Endodermal cell (in vitro differentiated cells): ENCODE measurements at regions not wholly inside any gene's neighbourhood (a gene's known extent, or its start where the extent isn't known, plus 50 kb on each side); places are given as distances from the start of the nearest gene placed in this dataset.
"Not testable (repeated sequence)": the region's sequence is repeated elsewhere in the genome, so short reads cannot be mapped to it uniquely, and the experiment has no call there.

Experiments used
- DNase-seq: peaks from one replicate; pipeline ENCODE4 v3.0.0-alpha.2; 2017
- H3K27ac ChIP-seq: 2 replicates; pipeline ENCODE4 v1.5.1; 2013; ENCODE audit warnings: mild to moderate bottlenecking, low read depth, low read length, moderate library complexity
- H3K27me3 ChIP-seq: 2 replicates; pipeline ENCODE4 v1.6.1; 2013; ENCODE audit warnings: mild to moderate bottlenecking, low read length, moderate library complexity; ENCODE audit not compliant: insufficient read depth, control insufficient read depth, poor library complexity, severe bottlenecking
- H3K36me3 ChIP-seq: 2 replicates; pipeline ENCODE4 v1.7.0; 2013; ENCODE audit warnings: mild to moderate bottlenecking, low read length, moderate library complexity; ENCODE audit not compliant: control insufficient read depth, insufficient read depth
- H3K4me1 ChIP-seq: one replicate; pipeline ENCODE4 v1.7.0; 2013; ENCODE audit warnings: low read length; ENCODE audit not compliant: control insufficient read depth, insufficient read depth
- H3K4me3 ChIP-seq: 2 replicates; pipeline ENCODE4 v1.5.1; 2013; ENCODE audit warnings: mild to moderate bottlenecking, low read length, moderate library complexity
- H3K9ac ChIP-seq: 2 replicates; pipeline ENCODE4 v1.6.1; 2013; ENCODE audit warnings: mild to moderate bottlenecking, low read length, moderate library complexity; ENCODE audit not compliant: poor library complexity, severe bottlenecking; ENCODE audit errors: extremely low read depth
- H3K9me3 ChIP-seq: 2 replicates; pipeline ENCODE4 v1.6.1; 2013; ENCODE audit warnings: mild to moderate bottlenecking, low read length, moderate library complexity; ENCODE audit not compliant: control insufficient read depth
- H3K27ac Mint-ChIP-seq: 2 replicates; pipeline ENCODE4 v1.8.0; 2020; ENCODE audit warnings: mixed read lengths
- H3K27me3 Mint-ChIP-seq: 2 replicates; pipeline ENCODE4 v1.8.0; 2021; ENCODE audit warnings: mild to moderate bottlenecking, mixed read lengths; ENCODE audit not compliant: insufficient read depth
- H3K36me3 Mint-ChIP-seq: 2 replicates; pipeline ENCODE4 v1.8.0; 2020; ENCODE audit warnings: low read depth, mixed read lengths
- H3K4me1 Mint-ChIP-seq: 2 replicates; pipeline ENCODE4 v1.8.0; 2020; ENCODE audit warnings: mixed read lengths
- H3K4me3 Mint-ChIP-seq: 2 replicates; pipeline ENCODE4 v1.8.0; 2020; ENCODE audit warnings: mild to moderate bottlenecking, moderate library complexity, mixed read lengths
- H3K9me3 Mint-ChIP-seq: 2 replicates; pipeline ENCODE4 v1.8.0; 2020; ENCODE audit warnings: mild to moderate bottlenecking, mixed read lengths
- WGBS, 2 experiments: methylation state at CpG; one replicate each; pipeline versions ENCODE4 v1.1.5 to v1.1.7; 2013; ENCODE audit warnings: missing lambda C conversion rate in 2 of 2, mixed read lengths in 1 of 2; ENCODE audit not compliant: insufficient coverage in 1 of 2, insufficient read length in 1 of 2; 5-methylcytosine and 5-hydroxymethylcytosine counted together
- TF ChIP-seq, protein P1 (sequence below): fragments of 200-600 bp; sonication (generic); conservative IDR thresholded peaks from 2 replicates; pipeline ENCODE4 v1.5.0; 2021; ENCODE audit warnings: antibody characterized with exemption, mild to moderate bottlenecking

DNA sequence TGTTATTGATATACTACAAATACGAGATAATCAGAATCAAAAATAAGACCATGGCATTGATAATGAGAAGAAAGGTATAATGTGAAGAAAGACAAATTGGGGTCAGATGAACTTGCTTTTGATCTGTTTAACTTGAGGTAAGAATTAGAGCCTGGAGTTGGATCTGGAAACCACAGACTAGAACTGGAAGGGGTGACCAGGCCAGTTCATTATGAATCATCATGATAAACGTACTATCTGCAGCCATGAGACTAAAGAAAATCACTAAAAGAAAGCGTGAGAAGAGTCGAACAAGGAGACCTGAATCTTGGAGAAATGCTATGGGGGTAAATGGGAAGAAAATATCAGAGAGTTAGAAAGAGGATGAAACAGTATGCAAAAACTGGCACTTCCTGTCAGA lies 967.5 kb downstream of the NR2F1-AS1 start:
- Histone ChIP-seq H3K27me3 (no peaks in the 10 kb centered on the region), H3K4me3 (no peak overlapping the region), H3K9me3 (peaks cover 6% of the 10 kb centered on the region), H3K36me3 (no peaks in the 10 kb centered on the region), H3K27ac (no peak overlapping the region), H3K4me1 (no peaks in the 10 kb centered on the region), H3K9ac (no peak overlapping the region)
- Mint-ChIP-seq H3K9me3 (peaks cover under 1% of the 10 kb centered on the region), H3K36me3 (no peaks in the 10 kb centered on the region), H3K27me3 (peaks cover 1% of the 10 kb centered on the region), H3K27ac (no peak overlapping the region), H3K4me3 (no peak overlapping the region), H3K4me1 (peaks cover 5% of the 10 kb centered on the region)
- no peak for DNase-seq
- WGBS, 2 experiments = 94 to 97% methylated on average over 4 of the region's 4 CpGs
- TF ChIP-seq, protein P1, sequence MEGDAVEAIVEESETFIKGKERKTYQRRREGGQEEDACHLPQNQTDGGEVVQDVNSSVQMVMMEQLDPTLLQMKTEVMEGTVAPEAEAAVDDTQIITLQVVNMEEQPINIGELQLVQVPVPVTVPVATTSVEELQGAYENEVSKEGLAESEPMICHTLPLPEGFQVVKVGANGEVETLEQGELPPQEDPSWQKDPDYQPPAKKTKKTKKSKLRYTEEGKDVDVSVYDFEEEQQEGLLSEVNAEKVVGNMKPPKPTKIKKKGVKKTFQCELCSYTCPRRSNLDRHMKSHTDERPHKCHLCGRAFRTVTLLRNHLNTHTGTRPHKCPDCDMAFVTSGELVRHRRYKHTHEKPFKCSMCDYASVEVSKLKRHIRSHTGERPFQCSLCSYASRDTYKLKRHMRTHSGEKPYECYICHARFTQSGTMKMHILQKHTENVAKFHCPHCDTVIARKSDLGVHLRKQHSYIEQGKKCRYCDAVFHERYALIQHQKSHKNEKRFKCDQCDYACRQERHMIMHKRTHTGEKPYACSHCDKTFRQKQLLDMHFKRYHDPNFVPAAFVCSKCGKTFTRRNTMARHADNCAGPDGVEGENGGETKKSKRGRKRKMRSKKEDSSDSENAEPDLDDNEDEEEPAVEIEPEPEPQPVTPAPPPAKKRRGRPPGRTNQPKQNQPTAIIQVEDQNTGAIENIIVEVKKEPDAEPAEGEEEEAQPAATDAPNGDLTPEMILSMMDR = no peak

DNA sequence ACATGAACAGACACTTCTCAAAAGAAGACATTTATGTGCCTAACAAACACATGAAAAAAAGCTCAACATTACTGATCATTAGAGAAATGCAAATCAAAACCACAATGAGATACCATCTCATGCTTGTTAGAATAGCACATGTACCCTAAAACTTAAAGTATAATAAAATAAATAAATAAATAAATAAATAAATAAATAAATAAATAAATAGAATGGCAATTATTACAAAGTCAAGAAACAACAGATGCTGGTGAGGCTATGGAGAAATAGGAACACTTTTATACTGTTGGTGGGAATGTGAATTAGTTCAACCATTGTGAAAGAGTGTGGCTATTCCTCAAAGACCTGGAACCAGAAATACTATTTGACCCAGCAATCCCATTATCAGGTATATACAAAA lies 970.6 kb downstream of the NR2F1-AS1 start:
- not testable (repeated sequence) for H3K36me3 ChIP-seq, H3K9me3 Mint-ChIP-seq, H3K4me3 ChIP-seq, DNase-seq, H3K4me1 ChIP-seq, H3K9ac ChIP-seq, H3K36me3 Mint-ChIP-seq, H3K27ac Mint-ChIP-seq, H3K4me1 Mint-ChIP-seq, H3K9me3 ChIP-seq, H3K4me3 Mint-ChIP-seq, H3K27me3 Mint-ChIP-seq, H3K27me3 ChIP-seq, H3K27ac ChIP-seq

DNA sequence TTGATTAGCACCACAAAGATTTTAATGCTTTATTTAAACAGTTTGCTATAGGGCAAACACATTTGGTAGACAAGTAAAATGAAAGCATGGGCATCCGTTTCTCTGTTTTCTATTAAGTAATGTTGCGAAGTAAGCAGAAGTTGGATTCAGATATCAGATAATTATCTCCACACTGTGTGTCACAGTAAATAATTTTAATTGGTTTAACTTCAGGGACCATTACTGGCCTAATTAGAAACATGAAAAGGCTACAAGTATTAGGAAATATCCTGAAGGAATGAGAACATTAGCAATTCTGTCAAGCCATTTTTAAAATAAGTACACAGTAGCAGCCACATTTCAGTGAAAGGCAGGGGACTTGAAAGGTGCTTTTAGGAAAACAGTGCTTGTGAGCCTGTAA lies 975.4 kb downstream of the NR2F1-AS1 start:
- Mint-ChIP-seq H3K4me3 (no peak overlapping the region), H3K9me3 (no peaks in the 10 kb centered on the region), H3K27ac (no peak overlapping the region), H3K4me1 (no peaks in the 10 kb centered on the region), H3K27me3 (no peaks in the 10 kb centered on the region), H3K36me3 (no peaks in the 10 kb centered on the region)
- Histone ChIP-seq H3K27ac (no peak overlapping the region), H3K9ac (no peak overlapping the region), H3K36me3 (no peaks in the 10 kb centered on the region), H3K9me3 (no peaks in the 10 kb centered on the region), H3K4me1 (no peaks in the 10 kb centered on the region), H3K27me3 (no peaks in the 10 kb centered on the region), H3K4me3 (no peak overlapping the region)
- no peak for DNase-seq
- TF ChIP-seq, protein P1 = no peak
- WGBS, 2 experiments = 89% methylated on average over 2 of the region's 2 CpGs; no CpG with 5 or more reads in 1 of the 2 experiments

DNA sequence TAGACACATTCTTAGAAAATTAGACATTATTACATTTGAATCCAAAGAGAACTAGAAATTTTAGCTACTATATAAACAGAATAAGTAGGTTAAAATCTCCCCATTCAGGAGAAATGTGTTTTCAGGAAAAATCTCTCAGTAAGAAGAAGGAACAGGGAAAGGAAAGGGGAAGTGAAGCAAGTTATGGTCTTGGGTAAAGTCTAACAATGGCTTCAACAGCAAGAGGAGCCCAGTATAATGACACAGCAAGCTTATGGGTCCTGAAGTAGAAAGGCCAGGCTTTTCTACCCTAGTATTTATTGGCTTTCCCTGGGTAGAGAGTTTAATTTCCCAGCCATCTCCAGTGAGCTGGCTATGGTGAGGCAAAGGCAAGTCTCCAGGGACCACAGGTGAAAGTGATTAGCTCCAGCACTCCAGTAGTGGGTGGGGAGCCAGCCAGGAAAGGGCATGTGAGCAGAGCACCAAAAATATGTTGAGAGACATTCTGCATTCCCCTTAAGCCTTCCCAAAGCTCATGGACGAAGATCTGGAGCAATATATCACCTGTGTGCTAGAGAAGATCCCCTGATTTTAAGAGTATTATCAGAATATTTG lies 981.7 kb downstream of the NR2F1-AS1 start:
- H3K36me3 Mint-ChIP-seq = no peaks in the 10 kb centered on the region
- no peaks in the 10 kb centered on the region for H3K9me3 Mint-ChIP-seq
- no peak for DNase-seq
- no peak overlapping the region for H3K27ac Mint-ChIP-seq
- H3K4me3 Mint-ChIP-seq = no peak overlapping the region
- no peaks in the 10 kb centered on the region for H3K4me1 Mint-ChIP-seq
- Histone ChIP-seq H3K9me3 (no peaks in the 10 kb centered on the region), H3K27ac (no peak overlapping the region), H3K4me1 (no peaks in the 10 kb centered on the region), H3K4me3 (no peak overlapping the region), H3K36me3 (no peaks in the 10 kb centered on the region), H3K9ac (no peak overlapping the region), H3K27me3 (no peaks in the 10 kb centered on the region)
- 95% methylated on average over 1 of the region's 1 CpG; no CpG with 5 or more reads in 1 of the 2 experiments for WGBS, 2 experiments
- TF ChIP-seq, protein P1 = no peak
- H3K27me3 Mint-ChIP-seq = no peaks in the 10 kb centered on the region
